Ishikawa (cell line): ENCODE measurements at regions not wholly inside any gene's neighbourhood (a gene's known extent, or its start where the extent isn't known, plus 50 kb on each side); places are given as distances from the start of the nearest gene placed in this dataset.

Experiments used
- MAX ChIP-seq: IDR thresholded peaks from 2 replicates; pipeline ENCODE4 v1.6.1; 2012
- RAD21 ChIP-seq: IDR thresholded peaks from 2 replicates; pipeline ENCODE4 v1.6.1; 2012; ENCODE audit warnings: low read depth
- TAF1 ChIP-seq: IDR thresholded peaks from 2 replicates; pipeline ENCODE4 v1.6.1; 2012; ENCODE audit warnings: low read depth, mild to moderate bottlenecking
- TCF12 ChIP-seq: IDR thresholded peaks from 2 replicates; pipeline ENCODE4 v1.6.1; 2012; ENCODE audit warnings: low read depth
- TEAD4 ChIP-seq: IDR thresholded peaks from 2 replicates; pipeline ENCODE4 v1.6.1; 2012

DNA sequence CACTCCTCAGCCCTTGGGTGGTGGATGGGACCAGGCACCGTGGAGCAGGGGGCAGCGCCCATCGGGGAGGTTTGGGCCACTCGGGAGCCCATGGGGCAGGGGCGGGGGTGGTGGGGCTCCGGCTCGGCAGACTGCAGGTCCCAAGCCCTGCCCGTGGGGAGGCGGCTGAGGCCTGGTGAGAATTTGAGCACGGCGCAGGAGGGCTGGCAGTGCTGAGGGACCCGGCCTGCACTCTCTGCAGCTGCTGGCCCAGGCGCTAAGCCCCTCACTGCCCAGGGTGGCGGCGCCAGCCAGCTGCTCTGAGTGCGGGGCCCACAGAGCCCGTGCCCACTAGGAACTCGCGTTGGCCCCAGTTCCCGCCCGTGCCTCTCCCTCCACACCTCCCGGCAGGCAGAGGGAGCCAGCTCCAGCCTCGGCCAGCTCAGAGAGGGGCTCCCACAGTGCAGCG, 182.1 kb upstream of the OPRM1 start:
- TF ChIP-seq TAF1 (no peak), MAX (no peak), RAD21 (no peak), TEAD4 (no peak), TCF12 (no peak)
